ENCODE measurements at regions not wholly inside any gene's neighbourhood (a gene's known extent, or its start where the extent isn't known, plus 50 kb on each side); places are given as distances from the start of the nearest gene placed in this dataset.

DNA sequence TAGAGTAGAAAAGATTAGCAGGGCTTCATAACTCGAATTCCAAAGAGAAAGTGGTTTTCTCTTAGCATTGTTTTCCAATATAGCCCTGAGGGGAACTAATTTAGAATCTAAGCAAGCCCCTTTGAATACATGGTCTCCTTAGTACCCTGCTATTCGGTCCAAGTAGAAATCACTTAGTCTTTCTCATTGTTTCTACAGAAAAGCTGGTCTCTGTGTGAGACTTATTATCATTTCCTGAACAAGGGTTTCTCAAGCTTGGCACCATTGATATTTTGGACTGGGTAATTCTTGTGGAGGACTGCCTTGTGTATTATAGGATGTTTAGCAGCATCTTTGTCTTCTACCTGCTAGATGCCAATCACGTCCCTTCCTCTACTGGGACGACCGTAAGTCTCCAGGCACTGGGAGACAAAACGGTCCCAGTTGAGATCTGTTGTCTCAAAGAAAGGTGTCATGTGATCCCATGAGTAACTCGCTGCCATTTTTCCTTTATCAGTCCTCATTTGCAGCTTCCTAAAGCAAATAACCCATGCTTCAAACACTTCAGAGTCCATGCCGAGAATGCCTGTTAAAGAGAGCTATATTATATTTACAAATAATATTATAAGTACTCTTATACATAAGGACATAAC lies 230.7 kb upstream of the SLCO3A1 start:
- H3K56ac ChIP-seq (ENCODE audit: low read length): no peak overlapping the region
- H3K79me1 ChIP-seq (ENCODE audit: low read length): no peaks in the 10 kb centered on the region
- H2BK120ac ChIP-seq (ENCODE audit: low read depth, low read length): no peak overlapping the region
- H3K36me3 ChIP-seq (ENCODE audit: control insufficient read depth, insufficient read depth, low read length): no peaks in the 10 kb centered on the region
- no peak overlapping the region for H3K23ac ChIP-seq (ENCODE audit: low read length)
- no peak overlapping the region for H3K4me2 ChIP-seq (ENCODE audit: low read length)
- no peaks in the 10 kb centered on the region for H3K4me1 ChIP-seq (ENCODE audit: control insufficient read depth, low read depth, low read length)
- H2BK15ac ChIP-seq (replicated peaks; ENCODE audit: low read depth): no peak overlapping the region
- no peak overlapping the region for H3K27ac ChIP-seq (ENCODE audit: low read depth, low read length)
- H4K8ac ChIP-seq (ENCODE audit: low read depth, low read length): no peak overlapping the region
- no peak overlapping the region for H2AK5ac ChIP-seq (ENCODE audit: low read length)
- DNase-seq: peak; percentile 55
- WGBS (ENCODE audit: extremely low coverage, insufficient coverage, low lambda C conversion rate): no CpG with 5 or more reads among the region's 8 CpGs
- H3K9ac ChIP-seq (ENCODE audit: low read length): no peak overlapping the region
- H3K4ac ChIP-seq (ENCODE audit: low read depth, low read length): no peak overlapping the region
- no peak overlapping the region for H3K4me3 ChIP-seq (ENCODE audit: low read length)
- no peaks in the 10 kb centered on the region for H3K27me3 ChIP-seq (ENCODE audit: insufficient read depth, low read length, poor library complexity)
- no peak overlapping the region for H2BK5ac ChIP-seq (ENCODE audit: low read length)
- no peak overlapping the region for H4K5ac ChIP-seq (ENCODE audit: low read length)
- no peak overlapping the region for H3K18ac ChIP-seq (ENCODE audit: low read length)
- no peaks in the 10 kb centered on the region for H3K79me2 ChIP-seq (ENCODE audit: control insufficient read depth, insufficient read depth, low read length)

GRCh38 chr15:91624353-91624968 lies 229.0 kb upstream of the SLCO3A1 start:
- no peak overlapping the region for H2BK120ac ChIP-seq (ENCODE audit: low read depth, low read length)
- no peaks in the 10 kb centered on the region for H3K4me1 ChIP-seq (ENCODE audit: control insufficient read depth, low read depth, low read length)
- H2BK5ac ChIP-seq (ENCODE audit: low read length): no peak overlapping the region
- H4K5ac ChIP-seq (ENCODE audit: low read length): no peak overlapping the region
- H3K79me2 ChIP-seq (ENCODE audit: control insufficient read depth, insufficient read depth, low read length): no peaks in the 10 kb centered on the region
- no CpG with 5 or more reads among the region's 3 CpGs for WGBS (ENCODE audit: extremely low coverage, insufficient coverage, low lambda C conversion rate)
- H3K56ac ChIP-seq (ENCODE audit: low read length): no peak overlapping the region
- no peak overlapping the region for H3K18ac ChIP-seq (ENCODE audit: low read length)
- no peaks in the 10 kb centered on the region for H3K27me3 ChIP-seq (ENCODE audit: insufficient read depth, low read length, poor library complexity)
- H3K79me1 ChIP-seq (ENCODE audit: low read length): no peaks in the 10 kb centered on the region
- no peaks in the 10 kb centered on the region for H3K36me3 ChIP-seq (ENCODE audit: control insufficient read depth, insufficient read depth, low read length)
- no peak overlapping the region for H2AK5ac ChIP-seq (ENCODE audit: low read length)
- no peak for DNase-seq
- no peak overlapping the region for H3K9ac ChIP-seq (ENCODE audit: low read length)
- H4K8ac ChIP-seq (ENCODE audit: low read depth, low read length): no peak overlapping the region
- no peak overlapping the region for H3K4me3 ChIP-seq (ENCODE audit: low read length)
- no peak overlapping the region for H3K23ac ChIP-seq (ENCODE audit: low read length)
- no peak overlapping the region for H2BK15ac ChIP-seq (replicated peaks; ENCODE audit: low read depth)
- no peak overlapping the region for H3K27ac ChIP-seq (ENCODE audit: low read depth, low read length)
- no peak overlapping the region for H3K4ac ChIP-seq (ENCODE audit: low read depth, low read length)
- no peak overlapping the region for H3K4me2 ChIP-seq (ENCODE audit: low read length)

DNA sequence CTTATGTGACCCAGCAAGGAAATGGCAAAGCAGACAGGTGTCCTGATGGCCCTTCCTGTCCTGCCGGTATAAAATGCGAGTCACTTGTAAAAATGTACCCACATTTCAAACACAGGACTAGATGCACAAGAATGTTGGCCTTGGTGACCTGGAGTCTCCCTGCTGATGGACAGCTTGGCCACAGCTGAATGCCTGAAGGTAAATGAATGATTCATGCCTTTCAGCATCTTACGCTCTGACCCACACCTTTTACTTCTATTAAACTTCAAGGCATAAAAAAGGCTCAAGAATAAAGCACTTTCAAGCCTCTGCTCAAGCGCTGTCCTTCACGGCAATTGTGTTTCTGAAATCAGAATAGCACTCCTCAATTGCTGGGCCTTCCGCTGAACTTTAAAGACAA lies 228.0 kb upstream of the SLCO3A1 start:
- Histone ChIP-seq H3K23ac (ENCODE audit: low read length) (no peak overlapping the region), H3K18ac (ENCODE audit: low read length) (no peak overlapping the region), H3K36me3 (ENCODE audit: control insufficient read depth, insufficient read depth, low read length) (no peaks in the 10 kb centered on the region), H3K9ac (ENCODE audit: low read length) (no peak overlapping the region), H3K4me3 (ENCODE audit: low read length) (no peak overlapping the region), H4K5ac (ENCODE audit: low read length) (no peak overlapping the region), H2BK120ac (ENCODE audit: low read depth, low read length) (no peak overlapping the region), H3K4me2 (ENCODE audit: low read length) (no peak overlapping the region), H3K79me1 (ENCODE audit: low read length) (no peaks in the 10 kb centered on the region), H2BK5ac (ENCODE audit: low read length) (no peak overlapping the region), H3K56ac (ENCODE audit: low read length) (no peak overlapping the region), H3K4ac (ENCODE audit: low read depth, low read length) (no peak overlapping the region), H2AK5ac (ENCODE audit: low read length) (no peak overlapping the region), H3K4me1 (ENCODE audit: control insufficient read depth, low read depth, low read length) (no peaks in the 10 kb centered on the region), H4K8ac (ENCODE audit: low read depth, low read length) (no peak overlapping the region), H2BK15ac (replicated peaks; ENCODE audit: low read depth) (no peak overlapping the region), H3K27ac (ENCODE audit: low read depth, low read length) (no peak overlapping the region), H3K79me2 (ENCODE audit: control insufficient read depth, insufficient read depth, low read length) (no peaks in the 10 kb centered on the region), H3K27me3 (ENCODE audit: insufficient read depth, low read length, poor library complexity) (no peaks in the 10 kb centered on the region)
- no CpG with 5 or more reads among the region's 6 CpGs for WGBS (ENCODE audit: extremely low coverage, insufficient coverage, low lambda C conversion rate)
- DNase-seq: no peak

- H3K4me3 ChIP-seq (ENCODE audit: low read length): no peak overlapping the region
- no peak overlapping the region for H3K4me2 ChIP-seq (ENCODE audit: low read length)
- DNase-seq: peak; percentile 65
Measured at GRCh38 chr15:91627473-91628278, 225.8 kb upstream of the SLCO3A1 start.

DNA sequence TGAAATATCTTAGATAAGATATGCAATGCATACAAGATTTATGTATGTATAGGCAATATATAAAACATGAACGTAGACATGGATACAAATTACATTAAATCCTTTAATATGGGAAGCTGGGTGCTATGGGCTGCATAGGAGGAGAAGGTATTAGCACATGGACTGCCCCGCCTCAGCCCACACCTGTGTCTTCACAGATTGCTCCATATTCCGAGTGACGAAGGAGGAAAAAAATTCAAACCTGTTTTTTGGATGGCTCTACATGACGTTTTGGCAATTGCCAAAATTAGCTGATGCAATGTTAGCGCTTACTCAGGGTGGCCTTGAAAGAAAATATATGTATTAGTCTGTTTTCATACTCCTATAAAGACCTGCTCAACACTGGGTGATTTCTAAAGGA lies 223.4 kb upstream of the SLCO3A1 start:
- Histone ChIP-seq H2BK15ac (replicated peaks; ENCODE audit: low read depth) (no peak overlapping the region), H3K27me3 (ENCODE audit: insufficient read depth, low read length, poor library complexity) (no peaks in the 10 kb centered on the region), H3K4me2 (ENCODE audit: low read length) (no peak overlapping the region), H3K56ac (ENCODE audit: low read length) (no peak overlapping the region), H3K18ac (ENCODE audit: low read length) (no peak overlapping the region), H3K79me2 (ENCODE audit: control insufficient read depth, insufficient read depth, low read length) (no peaks in the 10 kb centered on the region), H3K27ac (ENCODE audit: low read depth, low read length) (no peak overlapping the region), H4K5ac (ENCODE audit: low read length) (no peak overlapping the region), H3K4me1 (ENCODE audit: control insufficient read depth, low read depth, low read length) (no peaks in the 10 kb centered on the region), H3K4ac (ENCODE audit: low read depth, low read length) (no peak overlapping the region), H2AK5ac (ENCODE audit: low read length) (no peak overlapping the region), H4K8ac (ENCODE audit: low read depth, low read length) (no peak overlapping the region), H3K9ac (ENCODE audit: low read length) (no peak overlapping the region), H2BK5ac (ENCODE audit: low read length) (no peak overlapping the region), H3K79me1 (ENCODE audit: low read length) (no peaks in the 10 kb centered on the region), H3K23ac (ENCODE audit: low read length) (no peak overlapping the region), H3K36me3 (ENCODE audit: control insufficient read depth, insufficient read depth, low read length) (no peaks in the 10 kb centered on the region), H2BK120ac (ENCODE audit: low read depth, low read length) (no peak overlapping the region), H3K4me3 (ENCODE audit: low read length) (no peak overlapping the region)
- no CpG with 5 or more reads among the region's 6 CpGs for WGBS (ENCODE audit: extremely low coverage, insufficient coverage, low lambda C conversion rate)
- DNase-seq: no peak

More at GRCh38 chr15:91627473-91628278, 225.8 kb upstream of the SLCO3A1 start:
- WGBS (ENCODE audit: extremely low coverage, insufficient coverage, low lambda C conversion rate): no CpG with 5 or more reads among the region's 11 CpGs
- H2BK120ac ChIP-seq (ENCODE audit: low read depth, low read length): peak overlapping the region; percentile 64
- no peak overlapping the region for H3K56ac ChIP-seq (ENCODE audit: low read length)
- no peaks in the 10 kb centered on the region for H3K79me1 ChIP-seq (ENCODE audit: low read length)
- H2AK5ac ChIP-seq (ENCODE audit: low read length): no peak overlapping the region
- no peaks in the 10 kb centered on the region for H3K27me3 ChIP-seq (ENCODE audit: insufficient read depth, low read length, poor library complexity)
- H2BK15ac ChIP-seq (replicated peaks; ENCODE audit: low read depth): no peak overlapping the region
- H4K8ac ChIP-seq (ENCODE audit: low read depth, low read length): no peak overlapping the region
- peak overlapping the region; percentile 22 for H3K18ac ChIP-seq (ENCODE audit: low read length)
- no peak overlapping the region for H2BK5ac ChIP-seq (ENCODE audit: low read length)
- no peak overlapping the region for H3K27ac ChIP-seq (ENCODE audit: low read depth, low read length)
- no peak overlapping the region for H4K5ac ChIP-seq (ENCODE audit: low read length)
- H3K23ac ChIP-seq (ENCODE audit: low read length): no peak overlapping the region
- no peak overlapping the region for H3K9ac ChIP-seq (ENCODE audit: low read length)
- no peak overlapping the region for H3K4ac ChIP-seq (ENCODE audit: low read depth, low read length)
- no peaks in the 10 kb centered on the region for H3K36me3 ChIP-seq (ENCODE audit: control insufficient read depth, insufficient read depth, low read length)
- no peaks in the 10 kb centered on the region for H3K4me1 ChIP-seq (ENCODE audit: control insufficient read depth, low read depth, low read length)
- no peaks in the 10 kb centered on the region for H3K79me2 ChIP-seq (ENCODE audit: control insufficient read depth, insufficient read depth, low read length)
